Occipital lobe (tissue), 1 donor: ENCODE measurements at regions not wholly inside any gene's neighbourhood (a gene's known extent, or its start where the extent isn't known, plus 50 kb on each side); places are given as distances from the start of the nearest gene placed in this dataset.
"Not testable (repeated sequence)": the region's sequence is repeated elsewhere in the genome, so short reads cannot be mapped to it uniquely, and the experiment has no call there.

ENCODE experiments used
- DNase-seq: peaks from one replicate; lab custom pipeline; 2025; lab: John Stamatoyannopoulos, UW

GRCh38 chr5:98349251-98349989 lies 424.0 kb upstream of the RGMB start:
- no peak for DNase-seq

GRCh38 chr5:98349990-98350365 lies 423.5 kb upstream of the RGMB start:
- DNase-seq = no peak

- no peak for DNase-seq
Observed at GRCh38 chr5:98354922-98355321, 418.5 kb upstream of the RGMB start.

GRCh38 chr5:98360548-98360947 lies 412.9 kb upstream of the RGMB start:
- no peak for DNase-seq

- DNase-seq = no peak
Observed at GRCh38 chr5:98363157-98363556, 410.3 kb upstream of the RGMB start.

GRCh38 chr5:98364549-98364948 lies 408.9 kb upstream of the RGMB start:
- no peak for DNase-seq

- no peak for DNase-seq
Observed at GRCh38 chr5:98365126-98365525, 408.3 kb upstream of the RGMB start.

- no peak for DNase-seq
Observed at GRCh38 chr5:98368141-98368540, 405.3 kb upstream of the RGMB start.

GRCh38 chr5:98372351-98372750 lies 401.1 kb upstream of the RGMB start:
- DNase-seq = no peak

GRCh38 chr5:98391921-98392625 lies 381.4 kb upstream of the RGMB start:
- no peak for DNase-seq

GRCh38 chr5:98393205-98393604 lies 380.3 kb upstream of the RGMB start:
- not testable (repeated sequence) for DNase-seq

- no peak for DNase-seq
Observed at GRCh38 chr5:98397081-98397480, 376.4 kb upstream of the RGMB start.

GRCh38 chr5:98398465-98398864 lies 375.0 kb upstream of the RGMB start:
- DNase-seq = no peak

- no peak for DNase-seq
Observed at GRCh38 chr5:98401656-98402055, 371.8 kb upstream of the RGMB start.

GRCh38 chr5:98402130-98402529 lies 371.3 kb upstream of the RGMB start:
- DNase-seq = no peak

- DNase-seq = no peak
Observed at GRCh38 chr5:98403131-98403530, 370.3 kb upstream of the RGMB start.

- DNase-seq = no peak
Observed at GRCh38 chr5:98414938-98415337, 358.5 kb upstream of the RGMB start.

- DNase-seq = no peak
Observed at GRCh38 chr5:98415663-98416062, 357.8 kb upstream of the RGMB start.

GRCh38 chr5:98416541-98416940 lies 356.9 kb upstream of the RGMB start:
- DNase-seq = no peak

GRCh38 chr5:98419825-98420224 lies 353.6 kb upstream of the RGMB start:
- DNase-seq = no peak

- no peak for DNase-seq
Observed at GRCh38 chr5:98424681-98425450, 348.6 kb upstream of the RGMB start.

GRCh38 chr5:98425640-98426039 lies 347.8 kb upstream of the RGMB start:
- DNase-seq = no peak

- DNase-seq = no peak
Observed at GRCh38 chr5:98428806-98429205, 344.7 kb upstream of the RGMB start.
